ENCODE measurements at regions not wholly inside any gene's neighbourhood (a gene's known extent, or its start where the extent isn't known, plus 50 kb on each side); places are given as distances from the start of the nearest gene placed in this dataset.

GRCh38 chr3:106452096-106452495 is 583.3 kb upstream of the CBLB start:
- TF ChIP-seq CTCF (IDR thresholded peaks at IDR 0.05) (no peak), ZFX (IDR thresholded peaks at IDR 0.05; ENCODE audit: borderline replicate concordance) (no peak)

All from 22Rv1 (cell line).